Neural progenitor cell (in vitro differentiated cells): ENCODE measurements at regions not wholly inside any gene's neighbourhood (a gene's known extent, or its start where the extent isn't known, plus 50 kb on each side); places are given as distances from the start of the nearest gene placed in this dataset.

Experiments
- DNase-seq: peaks from one replicate; pipeline ENCODE4 v3.0.0-alpha.2; 2016; ENCODE audit warnings: low spot score
- H2AFZ ChIP-seq: fragments of 200-600 bp; sonication (generic); replicated peaks from 2 replicates; pipeline ENCODE4 v1.6.1; 2016; ENCODE audit warnings: antibody characterized with exemption
- H3F3A ChIP-seq: fragments of 200-600 bp; sonication (generic); 2 replicates; pipeline ENCODE4 v1.6.1; 2016; ENCODE audit warnings: antibody characterized with exemption, low read depth
- H3K27ac ChIP-seq: fragments of 200-600 bp; sonication (generic); 2 replicates; pipeline ENCODE4 v1.5.1; 2016; ENCODE audit warnings: mild to moderate bottlenecking
- H3K27me3 ChIP-seq: fragments of 200-600 bp; sonication (generic); 2 replicates; pipeline ENCODE4 v1.6.1; 2016; ENCODE audit warnings: mild to moderate bottlenecking, moderate library complexity
- H3K36me3 ChIP-seq: fragments of 200-600 bp; sonication (generic); 2 replicates; pipeline ENCODE4 v1.5.1; 2016
- H3K4me1 ChIP-seq: fragments of 200-600 bp; sonication (generic); 2 replicates; pipeline ENCODE4 v1.6.1; 2016; ENCODE audit warnings: mixed run types
- H3K4me2 ChIP-seq: fragments of 200-600 bp; sonication (generic); 2 replicates; pipeline ENCODE4 v1.6.1; 2016
- H3K4me3 ChIP-seq: fragments of 200-600 bp; sonication (generic); 2 replicates; pipeline ENCODE4 v1.5.1; 2016
- H3K79me2 ChIP-seq: fragments of 200-600 bp; sonication (generic); 2 replicates; pipeline ENCODE4 v1.6.1; 2016; ENCODE audit warnings: low read depth
- H3K9ac ChIP-seq: fragments of 200-600 bp; sonication (generic); 2 replicates; pipeline ENCODE4 v1.6.1; 2016
- H3K9me3 ChIP-seq: fragments of 200-600 bp; sonication (generic); 2 replicates; pipeline ENCODE4 v1.5.1; 2016; ENCODE audit warnings: low read depth
- H4K20me1 ChIP-seq: fragments of 200-600 bp; sonication (generic); 2 replicates; pipeline ENCODE4 v1.6.1; 2016; ENCODE audit warnings: low read depth
- H3K27ac Mint-ChIP-seq: 3 replicates; pipeline ENCODE4 v1.8.0; 2021; ENCODE audit warnings: mixed read lengths
- H3K27me3 Mint-ChIP-seq: 2 replicates; pipeline ENCODE4 v1.8.0; 2022; ENCODE audit warnings: low read depth, mild to moderate bottlenecking, inconsistent platforms, moderate library complexity, mixed read lengths; ENCODE audit not compliant: insufficient read depth
- H3K36me3 Mint-ChIP-seq: 3 replicates; pipeline ENCODE4 v1.8.0; 2021; ENCODE audit warnings: mixed read lengths
- H3K4me1 Mint-ChIP-seq: 3 replicates; pipeline ENCODE4 v1.8.0; 2021; ENCODE audit warnings: mixed read lengths
- H3K4me3 Mint-ChIP-seq: 3 replicates; pipeline ENCODE4 v1.8.0; 2021; ENCODE audit warnings: mild to moderate bottlenecking, moderate library complexity, mixed read lengths
- H3K9me3 Mint-ChIP-seq: 3 replicates; pipeline ENCODE4 v1.8.0; 2020; ENCODE audit warnings: mixed read lengths
- EZH2 ChIP-seq: fragments of 200-600 bp; sonication (generic); IDR thresholded peaks from 2 replicates; pipeline ENCODE4 v1.6.1; 2017; ENCODE audit warnings: antibody characterized with exemption, mild to moderate bottlenecking, moderate library complexity
- EZH2phosphoT487 ChIP-seq: fragments of 200-600 bp; sonication (generic); IDR thresholded peaks from 2 replicates; pipeline ENCODE4 v1.6.1; 2017; ENCODE audit warnings: antibody characterized with exemption
- TF ChIP-seq, protein P1 (sequence below): fragments of 200-600 bp; sonication (generic); IDR thresholded peaks from 2 replicates; pipeline ENCODE4 v1.5.1; 2017; ENCODE audit warnings: antibody characterized with exemption, mild to moderate bottlenecking

DNA sequence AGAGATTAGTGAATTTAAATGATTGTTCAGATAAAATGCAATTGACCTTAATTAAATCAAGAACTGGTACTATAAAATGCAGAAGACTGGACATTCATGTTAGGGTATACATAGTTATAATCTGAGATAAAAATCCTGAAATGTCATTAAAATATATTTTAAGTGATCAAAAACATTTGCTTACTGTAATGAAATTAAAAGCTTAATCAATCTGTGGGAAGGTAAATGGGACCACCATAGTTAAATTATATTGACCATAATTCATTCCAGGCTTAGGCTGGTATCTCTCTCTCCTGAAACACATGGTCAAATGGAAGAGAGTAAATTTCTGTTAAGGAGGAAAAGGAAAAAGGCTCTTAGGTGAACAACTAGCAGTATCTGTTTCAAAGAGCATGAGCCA is 474.4 kb downstream of the C4orf33 start:
- no peak overlapping the region for H3K4me3 ChIP-seq
- no peak overlapping the region for H2AFZ ChIP-seq
- Mint-ChIP-seq H3K9me3 (no peaks in the 10 kb centered on the region), H3K4me1 (no peaks in the 10 kb centered on the region), H3K27ac (no peak overlapping the region), H3K27me3 (no peaks in the 10 kb centered on the region), H3K36me3 (no peaks in the 10 kb centered on the region), H3K4me3 (no peak overlapping the region)
- H4K20me1 ChIP-seq = no peaks in the 10 kb centered on the region
- DNase-seq = no peak
- no peaks in the 10 kb centered on the region for H3K27me3 ChIP-seq
- TF ChIP-seq EZH2 = no peak
- TF ChIP-seq, protein P1, sequence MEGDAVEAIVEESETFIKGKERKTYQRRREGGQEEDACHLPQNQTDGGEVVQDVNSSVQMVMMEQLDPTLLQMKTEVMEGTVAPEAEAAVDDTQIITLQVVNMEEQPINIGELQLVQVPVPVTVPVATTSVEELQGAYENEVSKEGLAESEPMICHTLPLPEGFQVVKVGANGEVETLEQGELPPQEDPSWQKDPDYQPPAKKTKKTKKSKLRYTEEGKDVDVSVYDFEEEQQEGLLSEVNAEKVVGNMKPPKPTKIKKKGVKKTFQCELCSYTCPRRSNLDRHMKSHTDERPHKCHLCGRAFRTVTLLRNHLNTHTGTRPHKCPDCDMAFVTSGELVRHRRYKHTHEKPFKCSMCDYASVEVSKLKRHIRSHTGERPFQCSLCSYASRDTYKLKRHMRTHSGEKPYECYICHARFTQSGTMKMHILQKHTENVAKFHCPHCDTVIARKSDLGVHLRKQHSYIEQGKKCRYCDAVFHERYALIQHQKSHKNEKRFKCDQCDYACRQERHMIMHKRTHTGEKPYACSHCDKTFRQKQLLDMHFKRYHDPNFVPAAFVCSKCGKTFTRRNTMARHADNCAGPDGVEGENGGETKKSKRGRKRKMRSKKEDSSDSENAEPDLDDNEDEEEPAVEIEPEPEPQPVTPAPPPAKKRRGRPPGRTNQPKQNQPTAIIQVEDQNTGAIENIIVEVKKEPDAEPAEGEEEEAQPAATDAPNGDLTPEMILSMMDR = no peak
- no peak for TF ChIP-seq EZH2phosphoT487
- H3K4me2 ChIP-seq = no peak overlapping the region
- no peaks in the 10 kb centered on the region for H3K9me3 ChIP-seq
- H3K27ac ChIP-seq = no peak overlapping the region
- no peaks in the 10 kb centered on the region for H3K36me3 ChIP-seq
- no peaks in the 10 kb centered on the region for H3K79me2 ChIP-seq
- H3K9ac ChIP-seq = no peak overlapping the region
- no peaks in the 10 kb centered on the region for H3F3A ChIP-seq
- peaks cover 10% of the 10 kb centered on the region for H3K4me1 ChIP-seq

- Histone ChIP-seq H3K9me3 (no peaks in the 10 kb centered on the region), H3K79me2 (no peaks in the 10 kb centered on the region), H3K4me3 (no peak overlapping the region), H3K4me2 (no peak overlapping the region), H4K20me1 (no peaks in the 10 kb centered on the region), H3K4me1 (no peaks in the 10 kb centered on the region), H3K9ac (no peak overlapping the region), H3K27me3 (no peaks in the 10 kb centered on the region), H2AFZ (peak overlapping the region; percentile 65), H3F3A (no peaks in the 10 kb centered on the region), H3K27ac (no peak overlapping the region), H3K36me3 (no peaks in the 10 kb centered on the region)
- Mint-ChIP-seq H3K4me3 (no peak overlapping the region), H3K27me3 (no peaks in the 10 kb centered on the region), H3K27ac (no peak overlapping the region), H3K36me3 (no peaks in the 10 kb centered on the region), H3K9me3 (no peaks in the 10 kb centered on the region), H3K4me1 (no peaks in the 10 kb centered on the region)
- no peak for DNase-seq
- TF ChIP-seq, protein P1 = no peak
- no peak for TF ChIP-seq EZH2
- no peak for TF ChIP-seq EZH2phosphoT487
Observed at GRCh38 chr4:129578336-129578735, 482.4 kb downstream of the C4orf33 start.

DNA sequence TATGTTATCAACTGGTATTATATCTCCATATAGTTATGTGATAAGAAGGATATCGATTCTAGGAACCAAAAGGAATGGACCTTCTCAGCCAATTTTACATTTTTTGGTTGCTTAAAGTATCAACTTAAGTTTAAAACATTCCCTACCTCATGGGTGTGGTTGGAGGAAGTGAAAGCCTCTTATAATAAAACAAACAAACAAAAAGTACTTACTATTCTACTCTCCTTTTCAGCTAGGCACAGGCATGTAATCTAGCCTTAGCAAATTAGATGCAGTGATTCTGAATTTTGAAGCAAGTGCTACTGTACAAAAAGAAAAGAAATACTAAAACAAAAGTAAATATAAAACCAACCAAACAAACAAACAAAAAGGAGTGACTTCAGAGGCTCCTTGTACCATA is 485.4 kb downstream of the C4orf33 start:
- H3K36me3 ChIP-seq = no peaks in the 10 kb centered on the region
- Mint-ChIP-seq H3K9me3 (peaks cover 10% of the 10 kb centered on the region), H3K4me3 (no peak overlapping the region), H3K4me1 (peaks cover 3% of the 10 kb centered on the region), H3K27me3 (no peaks in the 10 kb centered on the region), H3K27ac (no peak overlapping the region), H3K36me3 (no peaks in the 10 kb centered on the region)
- no peak overlapping the region for H3K4me3 ChIP-seq
- no peak overlapping the region for H3K27ac ChIP-seq
- no peaks in the 10 kb centered on the region for H3K9me3 ChIP-seq
- H3K27me3 ChIP-seq = no peaks in the 10 kb centered on the region
- H3K9ac ChIP-seq = no peak overlapping the region
- no peak overlapping the region for H3K4me2 ChIP-seq
- H3K79me2 ChIP-seq = no peaks in the 10 kb centered on the region
- H4K20me1 ChIP-seq = no peaks in the 10 kb centered on the region
- DNase-seq = no peak
- TF ChIP-seq EZH2phosphoT487 (no peak), EZH2 (no peak)
- TF ChIP-seq, protein P1 = no peak
- H3K4me1 ChIP-seq = no peaks in the 10 kb centered on the region
- H2AFZ ChIP-seq = no peak overlapping the region
- no peaks in the 10 kb centered on the region for H3F3A ChIP-seq

GRCh38 chr4:129583868-129584267 is 487.9 kb downstream of the C4orf33 start:
- no peaks in the 10 kb centered on the region for H3K79me2 ChIP-seq
- H3K4me1 ChIP-seq = no peaks in the 10 kb centered on the region
- TF ChIP-seq EZH2phosphoT487 (no peak), EZH2 (no peak)
- TF ChIP-seq, protein P1 = no peak
- H3K4me3 ChIP-seq = no peak overlapping the region
- no peaks in the 10 kb centered on the region for H3K27me3 ChIP-seq
- peak overlapping the region; percentile 26 for H2AFZ ChIP-seq
- H4K20me1 ChIP-seq = no peaks in the 10 kb centered on the region
- H3K9me3 ChIP-seq = no peaks in the 10 kb centered on the region
- Mint-ChIP-seq H3K27ac (no peak overlapping the region), H3K27me3 (peaks cover 2% of the 10 kb centered on the region), H3K4me3 (no peak overlapping the region), H3K36me3 (no peaks in the 10 kb centered on the region), H3K4me1 (peaks cover 3% of the 10 kb centered on the region), H3K9me3 (peaks cover 10% of the 10 kb centered on the region)
- DNase-seq = no peak
- no peak overlapping the region for H3K4me2 ChIP-seq
- H3K36me3 ChIP-seq = no peaks in the 10 kb centered on the region
- no peak overlapping the region for H3K27ac ChIP-seq
- no peak overlapping the region for H3K9ac ChIP-seq
- no peaks in the 10 kb centered on the region for H3F3A ChIP-seq
